ENCODE measurements at regions not wholly inside any gene's neighbourhood (a gene's known extent, or its start where the extent isn't known, plus 50 kb on each side); places are given as distances from the start of the nearest gene placed in this dataset.

- Histone ChIP-seq H4K20me1 (replicated peaks; ENCODE audit: insufficient read depth) (no peaks in the 10 kb centered on the region), H3K4me2 (no peak overlapping the region), H3K27me3 (ENCODE audit: insufficient read depth) (no peaks in the 10 kb centered on the region), H3K9me2 (ENCODE audit: insufficient read depth) (no peaks in the 10 kb centered on the region), H3K27ac (ENCODE audit: low read depth) (no peak overlapping the region), H3K36me3 (ENCODE audit: insufficient read depth) (no peaks in the 10 kb centered on the region), H2AFZ (no peak overlapping the region; the same call in 1 of the 2 replicates), H3K79me2 (replicated peaks; ENCODE audit: insufficient read depth) (no peaks in the 10 kb centered on the region), H3F3A (replicated peaks; ENCODE audit: low read depth) (no peaks in the 10 kb centered on the region), H3K4me1 (ENCODE audit: insufficient read depth) (0 out of 2 replicates have a peak, but pooled peaks cover 4% of the 10 kb centered on the region), H3K4me3 (no peak overlapping the region)
- Mint-ChIP-seq H3K4me1 (no peaks in the 10 kb centered on the region; the same call in 2 of the 3 replicates), H3K4me3 (no peak overlapping the region), H3K27me3 (ENCODE audit: insufficient read depth, low read depth, poor library complexity) (no peaks in the 10 kb centered on the region), H3K9me3 (no peaks in the 10 kb centered on the region), H3K36me3 (ENCODE audit: low read depth) (no peaks in the 10 kb centered on the region), H3K27ac (no peak overlapping the region)
- ATAC-seq, result no peak
- no peak for TF ChIP-seq CREB1 (CRISPR knock-in tag; IDR thresholded peaks at IDR 0.05; ENCODE audit: low read depth)
- no peak for TF ChIP-seq NANOG (IDR thresholded peaks at IDR 0.05; ENCODE audit: borderline replicate concordance)
- TF ChIP-seq POLR2AphosphoS5 (IDR thresholded peaks at IDR 0.05; ENCODE audit: low read depth), result no peak
- TF ChIP-seq STAT1 (IDR thresholded peaks at IDR 0.05; ENCODE audit: unreplicated experiment), result no peak
- TF ChIP-seq, protein P1, sequence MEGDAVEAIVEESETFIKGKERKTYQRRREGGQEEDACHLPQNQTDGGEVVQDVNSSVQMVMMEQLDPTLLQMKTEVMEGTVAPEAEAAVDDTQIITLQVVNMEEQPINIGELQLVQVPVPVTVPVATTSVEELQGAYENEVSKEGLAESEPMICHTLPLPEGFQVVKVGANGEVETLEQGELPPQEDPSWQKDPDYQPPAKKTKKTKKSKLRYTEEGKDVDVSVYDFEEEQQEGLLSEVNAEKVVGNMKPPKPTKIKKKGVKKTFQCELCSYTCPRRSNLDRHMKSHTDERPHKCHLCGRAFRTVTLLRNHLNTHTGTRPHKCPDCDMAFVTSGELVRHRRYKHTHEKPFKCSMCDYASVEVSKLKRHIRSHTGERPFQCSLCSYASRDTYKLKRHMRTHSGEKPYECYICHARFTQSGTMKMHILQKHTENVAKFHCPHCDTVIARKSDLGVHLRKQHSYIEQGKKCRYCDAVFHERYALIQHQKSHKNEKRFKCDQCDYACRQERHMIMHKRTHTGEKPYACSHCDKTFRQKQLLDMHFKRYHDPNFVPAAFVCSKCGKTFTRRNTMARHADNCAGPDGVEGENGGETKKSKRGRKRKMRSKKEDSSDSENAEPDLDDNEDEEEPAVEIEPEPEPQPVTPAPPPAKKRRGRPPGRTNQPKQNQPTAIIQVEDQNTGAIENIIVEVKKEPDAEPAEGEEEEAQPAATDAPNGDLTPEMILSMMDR (conservative IDR thresholded peaks at IDR 0.05; ENCODE audit: low read depth in 2 of 2), result no peak
- TF ChIP-seq ETS1 (IDR thresholded peaks at IDR 0.05), result no peak
- no peak for TF ChIP-seq ZNF462 (CRISPR knock-in tag; IDR thresholded peaks at IDR 0.05)
- TF ChIP-seq EZH2phosphoT487 (IDR thresholded peaks at IDR 0.05; ENCODE audit: unreplicated experiment), result no peak
- no peak for DNase-seq (ENCODE audit: low spot score)
Measured at GRCh38 chr2:53582556-53582955, 185.0 kb upstream of the CHAC2 start.

All from GM23338 (cell line).